ENCODE measurements at regions not wholly inside any gene's neighbourhood (a gene's known extent, or its start where the extent isn't known, plus 50 kb on each side); places are given as distances from the start of the nearest gene placed in this dataset.

DNA sequence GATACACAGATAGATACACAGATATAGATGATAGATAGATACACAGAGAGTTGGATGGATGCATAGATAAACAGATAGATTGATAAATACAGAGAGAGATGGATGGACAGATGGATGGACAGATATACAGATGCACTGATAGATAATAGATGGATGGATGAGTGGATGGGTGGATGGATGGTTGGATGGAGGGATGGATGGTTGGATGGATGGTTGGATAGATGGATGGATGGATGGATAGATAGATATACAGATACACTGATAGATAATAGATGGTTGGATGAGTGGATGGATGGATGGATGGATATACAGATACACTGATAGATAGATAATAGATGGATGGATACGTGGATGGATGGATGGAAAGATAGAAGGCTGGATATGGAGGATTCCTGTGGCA lies 290.0 kb upstream of the SHH start:
- DNase-seq (ENCODE audit: low read depth in 2 of 2) = no peak

GRCh38 chr7:156101355-156101754 lies 289.1 kb upstream of the SHH start:
- no peak for DNase-seq (ENCODE audit: low read depth in 2 of 2)

DNA sequence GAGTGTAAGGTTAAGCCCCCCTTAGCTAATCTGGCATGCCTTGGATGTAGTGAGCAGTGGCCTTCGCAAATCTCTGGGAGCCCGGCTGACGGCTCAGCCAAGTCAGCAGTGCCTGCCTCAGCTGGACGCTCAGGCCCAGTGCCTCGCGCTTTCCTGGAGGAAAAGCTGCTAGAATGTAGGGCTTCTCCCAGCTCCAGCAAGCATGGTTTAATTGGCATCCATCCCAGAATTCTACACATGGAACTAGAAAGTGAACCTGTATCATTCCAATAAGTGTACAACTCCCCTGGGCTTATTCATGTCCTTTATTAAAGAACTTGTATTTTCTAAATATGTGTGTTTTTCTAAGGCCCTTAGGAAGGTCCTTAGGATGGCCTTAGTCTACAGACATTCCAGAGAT lies 287.8 kb upstream of the SHH start:
- DNase-seq (ENCODE audit: low read depth in 2 of 2) = no peak

- DNase-seq (ENCODE audit: low read depth in 2 of 2) = no peak
Measured at GRCh38 chr7:156099085-156099484, 286.8 kb upstream of the SHH start.

DNA sequence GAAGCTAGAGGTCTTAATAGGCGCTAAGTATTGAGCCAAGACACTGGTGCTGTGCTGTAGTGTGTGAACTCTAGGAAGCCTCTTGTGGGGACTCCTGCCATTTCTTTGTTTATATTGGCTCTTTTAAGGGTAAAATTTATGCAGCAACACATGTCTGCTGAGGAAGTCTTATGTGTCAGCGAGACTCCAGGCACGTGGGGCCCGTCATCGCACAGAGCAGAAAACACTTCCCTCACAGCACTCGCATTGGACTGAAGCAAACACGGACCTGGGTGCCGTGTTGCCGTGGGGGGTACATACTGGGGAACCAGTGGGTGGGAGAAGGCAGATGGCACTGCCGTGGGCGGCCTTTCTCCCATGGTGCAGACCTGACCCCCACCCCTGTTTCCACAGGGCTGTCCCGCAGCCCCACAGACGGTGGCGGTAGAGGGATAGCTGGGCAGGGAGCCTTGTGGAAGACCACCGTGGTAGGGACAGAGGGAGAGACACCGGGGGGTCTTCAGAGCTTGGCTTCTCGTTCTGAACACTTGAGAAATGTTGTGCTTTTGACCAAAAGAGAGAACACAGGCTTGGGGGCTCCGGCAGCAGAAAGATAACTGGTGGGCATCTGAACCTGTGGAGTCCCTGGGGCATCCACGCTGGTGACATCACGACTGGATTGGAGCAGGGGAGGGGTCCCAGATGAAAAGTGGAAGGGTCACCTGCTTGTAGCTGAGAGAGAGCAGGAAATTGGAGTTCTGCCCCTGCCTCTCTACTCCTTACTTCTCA lies 284.7 kb upstream of the SHH start:
- no peak for DNase-seq (ENCODE audit: low read depth in 2 of 2)

DNA sequence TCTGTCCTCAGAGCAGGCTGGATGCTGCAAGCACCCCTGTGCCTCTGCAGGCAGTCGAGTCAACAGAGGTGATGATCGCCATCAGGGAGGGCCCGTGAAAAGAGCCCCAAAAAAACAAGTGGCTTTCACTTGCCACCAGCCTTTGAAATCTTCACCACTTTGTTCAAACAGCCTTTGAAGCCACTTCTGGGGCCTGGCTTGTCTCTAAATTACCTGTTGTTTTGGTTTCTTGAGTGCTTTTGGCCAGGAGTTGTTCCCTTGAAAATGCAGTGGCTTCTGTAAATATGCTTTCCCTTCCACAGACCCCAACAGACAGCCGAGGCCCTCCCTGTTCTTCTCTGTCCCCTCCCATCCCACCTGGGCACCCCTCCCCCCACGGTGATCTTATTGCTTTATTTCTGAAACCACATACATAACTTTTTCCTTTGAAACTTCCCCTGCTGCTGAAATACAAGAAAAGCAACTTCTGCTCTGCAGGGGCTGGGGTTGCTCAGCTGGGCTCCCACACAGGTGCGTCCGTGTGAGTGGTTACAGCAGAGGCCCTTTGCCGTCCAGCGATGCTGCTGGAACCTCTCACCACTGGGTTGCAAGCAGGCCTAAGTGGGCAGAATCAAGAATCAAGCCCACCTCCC lies 283.8 kb upstream of the SHH start:
- no peak for DNase-seq (ENCODE audit: low read depth in 2 of 2)

DNA sequence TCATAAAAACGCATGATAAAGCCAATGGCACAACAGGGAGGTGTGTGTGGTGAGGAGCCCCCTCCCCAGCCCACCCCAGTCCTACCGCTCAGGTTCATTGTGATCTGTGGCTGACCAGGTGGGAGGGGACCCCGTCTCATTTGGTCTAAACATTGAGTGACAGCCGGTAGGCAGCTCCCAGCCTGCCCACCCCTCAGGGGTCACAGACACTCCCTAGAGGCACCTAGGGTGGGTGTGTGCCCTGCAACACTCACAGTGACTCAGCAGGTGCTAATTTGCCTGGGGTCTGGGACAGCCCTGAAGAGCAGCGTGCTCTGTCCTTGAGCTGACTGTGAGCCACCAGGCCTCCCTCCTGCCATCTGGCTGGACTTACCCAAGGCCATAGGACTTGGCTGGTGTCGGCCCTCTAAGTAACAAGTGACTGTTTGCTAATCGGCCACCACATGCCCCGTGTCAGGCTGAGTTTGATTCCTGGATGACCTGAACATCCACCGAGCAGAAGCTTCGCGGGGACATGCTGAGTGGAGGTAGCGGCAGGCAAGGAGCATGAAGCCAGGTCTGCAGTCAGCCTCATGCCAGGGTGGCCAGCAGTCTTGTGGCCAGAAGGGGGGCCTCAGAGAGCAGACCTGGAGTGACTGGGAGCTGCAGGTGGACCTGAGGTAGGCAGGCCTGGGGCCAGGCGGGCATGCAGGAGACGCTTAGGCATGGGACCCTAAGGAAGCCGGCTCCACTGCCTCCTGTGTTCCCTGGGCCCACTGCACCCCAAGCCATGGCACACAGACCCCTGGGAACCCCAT lies 282.3 kb upstream of the SHH start:
- no peak for DNase-seq (ENCODE audit: low read depth in 2 of 2)

DNA sequence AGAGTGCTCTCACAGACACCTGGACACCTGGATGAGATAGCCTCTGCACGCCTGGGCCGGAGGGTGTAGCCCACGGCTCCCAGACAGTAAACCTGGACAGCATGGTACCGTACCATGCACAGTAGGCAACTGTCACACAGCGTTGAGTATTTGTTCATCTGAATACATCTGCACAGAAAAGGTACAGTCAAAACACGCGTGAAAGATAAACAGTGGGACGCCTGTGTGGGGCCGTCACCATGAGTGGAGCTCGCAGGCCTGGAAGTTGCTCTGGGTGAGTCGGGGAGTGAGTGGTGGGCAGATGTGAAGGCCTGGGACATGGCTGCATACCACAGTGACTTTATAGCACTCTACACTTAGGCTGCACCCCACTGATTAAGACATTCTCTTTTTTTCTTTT lies 280.0 kb upstream of the SHH start:
- DNase-seq (ENCODE audit: low read depth in 2 of 2) = no peak

GRCh38 chr7:156091519-156092080 lies 279.3 kb upstream of the SHH start:
- no peak for DNase-seq (ENCODE audit: low read depth in 2 of 2)

GRCh38 chr7:156090988-156091387 lies 278.7 kb upstream of the SHH start:
- DNase-seq (ENCODE audit: low read depth in 2 of 2) = no peak

DNA sequence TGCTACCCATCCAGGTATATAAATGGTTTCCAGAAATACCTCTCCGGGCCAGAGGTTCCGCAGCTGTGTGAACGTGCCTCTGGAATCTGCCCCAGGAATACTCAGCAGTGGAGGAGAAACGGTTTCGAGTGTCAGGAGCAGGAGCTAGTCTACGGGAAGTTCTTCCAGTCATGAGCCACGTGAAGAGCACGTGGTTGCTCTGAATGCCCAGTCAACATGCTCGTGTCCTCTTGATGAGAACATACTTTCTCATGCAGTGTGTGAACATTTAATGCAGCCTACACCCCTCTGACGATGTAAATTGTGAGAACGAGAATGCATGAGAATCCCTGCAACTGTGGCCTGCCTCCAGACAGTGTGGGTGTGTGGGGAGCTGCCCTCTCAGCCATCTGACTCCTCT lies 277.0 kb upstream of the SHH start:
- no peak for DNase-seq (ENCODE audit: low read depth in 2 of 2)

DNA sequence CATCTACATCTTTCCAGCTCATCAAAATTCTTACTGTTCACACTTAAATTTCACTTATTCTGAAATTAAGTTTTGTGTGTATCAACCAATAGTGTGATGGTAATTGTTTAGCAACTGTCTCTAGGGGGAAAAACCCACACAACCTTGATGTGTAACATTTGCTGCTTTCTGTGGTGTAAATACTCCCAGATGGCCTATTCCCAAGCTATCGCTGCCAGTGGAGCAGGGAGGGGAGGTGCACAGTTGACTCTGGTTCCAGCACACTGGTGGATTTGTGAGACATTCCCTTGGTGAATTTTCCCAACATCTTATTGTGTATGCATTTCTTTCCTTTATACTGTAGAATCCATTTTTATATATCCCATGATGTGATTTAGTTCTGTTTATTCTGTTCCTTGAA lies 275.9 kb upstream of the SHH start:
- no peak for DNase-seq (ENCODE audit: low read depth in 2 of 2)

GRCh38 chr7:156082048-156083040 lies 270.1 kb upstream of the SHH start:
- no peak for DNase-seq (ENCODE audit: low read depth in 2 of 2)

DNA sequence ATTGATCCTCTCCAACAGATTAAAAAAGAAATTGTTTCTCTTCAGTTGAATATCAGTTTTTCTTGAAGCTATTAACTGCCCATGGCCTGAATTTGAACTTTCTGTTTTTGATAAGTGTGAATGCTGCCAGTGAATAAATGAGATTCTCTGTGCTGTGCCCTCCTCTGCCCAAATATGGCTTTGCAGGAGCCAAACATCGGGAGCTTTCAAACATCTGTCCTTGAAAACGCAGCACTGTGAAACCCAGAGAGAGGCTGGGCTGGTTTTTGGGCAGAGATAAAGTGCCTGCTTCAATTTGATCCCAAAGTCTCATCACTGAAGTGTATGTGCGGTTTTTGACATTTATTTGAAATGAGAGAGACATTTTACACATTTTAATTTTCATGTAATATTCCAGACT lies 268.3 kb upstream of the SHH start:
- no peak for DNase-seq (ENCODE audit: low read depth in 2 of 2)

GRCh38 chr7:156080046-156080445 lies 267.8 kb upstream of the SHH start:
- no peak for DNase-seq (ENCODE audit: low read depth in 2 of 2)

GRCh38 chr7:156079156-156079555 lies 266.9 kb upstream of the SHH start:
- DNase-seq (ENCODE audit: low read depth in 2 of 2) = no peak

DNA sequence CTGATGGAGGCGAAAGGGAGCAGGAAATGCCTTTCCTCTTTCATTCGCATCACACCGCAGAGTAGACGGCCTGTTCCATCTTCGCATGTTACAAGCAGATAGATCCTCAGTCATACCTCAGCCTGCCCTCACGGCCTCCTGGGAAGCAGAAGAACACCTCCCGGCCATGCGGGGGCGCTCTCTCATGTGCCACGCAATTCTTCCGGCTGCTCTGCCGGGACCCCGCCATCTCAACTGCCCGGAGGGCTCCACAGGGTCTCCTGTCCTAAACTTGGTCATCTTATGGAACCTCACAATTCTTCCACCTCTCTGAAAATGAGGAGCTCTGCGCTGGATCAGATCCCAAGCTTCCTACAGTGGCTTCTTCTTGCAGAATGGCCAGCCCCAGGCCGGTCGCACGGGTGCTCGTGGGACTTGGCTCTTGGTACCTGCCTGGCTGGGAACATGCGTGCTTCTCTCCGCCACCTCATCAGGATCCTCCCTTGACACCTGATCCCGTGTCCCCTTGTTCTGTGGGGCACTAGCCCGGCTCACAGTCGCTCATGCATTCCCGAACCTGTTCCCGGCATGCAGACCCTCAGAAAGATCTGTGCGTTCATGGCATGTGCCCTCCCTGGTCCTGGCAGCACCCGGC lies 262.8 kb upstream of the SHH start:
- DNase-seq (ENCODE audit: low read depth in 2 of 2) = no peak

GRCh38 chr7:156074084-156074483 lies 261.8 kb upstream of the SHH start:
- no peak for DNase-seq (ENCODE audit: low read depth in 2 of 2)

- no peak for DNase-seq (ENCODE audit: low read depth in 2 of 2)
Measured at GRCh38 chr7:156073366-156074052, 261.2 kb upstream of the SHH start.

GRCh38 chr7:156071612-156072011 lies 259.3 kb upstream of the SHH start:
- no peak for DNase-seq (ENCODE audit: low read depth in 2 of 2)

Data from stimulated activated CD4-positive, alpha-beta T cell treated with anti-CD3 and anti-CD28 coated beads, Interleukin-15, amount 100 ng/mL, for 48 hours (primary cell).